ENCODE measurements at regions not wholly inside any gene's neighbourhood (a gene's known extent, or its start where the extent isn't known, plus 50 kb on each side); places are given as distances from the start of the nearest gene placed in this dataset.

- DNase-seq: no peak
- Histone ChIP-seq H3K27ac (ENCODE audit: low read length) (no peak overlapping the region), H3K27me3 (ENCODE audit: control insufficient read depth, insufficient read depth, low read length) (no peaks in the 10 kb centered on the region), H3K36me3 (ENCODE audit: control insufficient read depth, insufficient read depth, low read length) (no peaks in the 10 kb centered on the region), H3K4me3 (ENCODE audit: low read length) (no peak overlapping the region), H3K9me3 (replicated peaks; ENCODE audit: control insufficient read depth, low read depth, low read length) (peaks cover 7% of the 10 kb centered on the region), H3K4me1 (ENCODE audit: control insufficient read depth, insufficient read depth, low read length) (peaks cover 13% of the 10 kb centered on the region)
Observed at GRCh38 chr7:36086571-36086970, 66.5 kb upstream of the EEPD1 start.

GRCh38 chr7:36088553-36088952 is 64.5 kb upstream of the EEPD1 start:
- Histone ChIP-seq H3K4me1 (ENCODE audit: control insufficient read depth, insufficient read depth, low read length) (peaks cover 20% of the 10 kb centered on the region), H3K9me3 (replicated peaks; ENCODE audit: control insufficient read depth, low read depth, low read length) (peaks cover 7% of the 10 kb centered on the region), H3K27ac (ENCODE audit: low read length) (no peak overlapping the region), H3K27me3 (ENCODE audit: control insufficient read depth, insufficient read depth, low read length) (no peaks in the 10 kb centered on the region), H3K4me3 (ENCODE audit: low read length) (no peak overlapping the region), H3K36me3 (ENCODE audit: control insufficient read depth, insufficient read depth, low read length) (no peaks in the 10 kb centered on the region)
- WGBS (ENCODE audit: insufficient coverage): 93% methylated on average over 2 of the region's 2 CpGs
- no peak for DNase-seq

- DNase-seq: no peak
- H3K27me3 ChIP-seq (ENCODE audit: control insufficient read depth, insufficient read depth, low read length): no peaks in the 10 kb centered on the region
- no peak overlapping the region for H3K27ac ChIP-seq (ENCODE audit: low read length)
- H3K36me3 ChIP-seq (ENCODE audit: control insufficient read depth, insufficient read depth, low read length): no peaks in the 10 kb centered on the region
- H3K9me3 ChIP-seq (replicated peaks; ENCODE audit: control insufficient read depth, low read depth, low read length): peaks cover 7% of the 10 kb centered on the region
- 0% methylated on average over 1 of the region's 3 CpGs for WGBS (ENCODE audit: insufficient coverage)
- H3K4me3 ChIP-seq (ENCODE audit: low read length): no peak overlapping the region
- H3K4me1 ChIP-seq (ENCODE audit: control insufficient read depth, insufficient read depth, low read length): peaks cover 20% of the 10 kb centered on the region
Observed at GRCh38 chr7:36088966-36089365, 64.1 kb upstream of the EEPD1 start.

GRCh38 chr7:36090976-36091873 is 61.8 kb upstream of the EEPD1 start:
- WGBS (ENCODE audit: insufficient coverage): 76% methylated on average over 4 of the region's 9 CpGs
- DNase-seq: no peak

GRCh38 chr7:36091874-36092176 is 61.2 kb upstream of the EEPD1 start:
- Histone ChIP-seq H3K9me3 (replicated peaks; ENCODE audit: control insufficient read depth, low read depth, low read length) (peaks cover 7% of the 10 kb centered on the region), H3K4me1 (ENCODE audit: control insufficient read depth, insufficient read depth, low read length) (peaks cover 15% of the 10 kb centered on the region), H3K36me3 (ENCODE audit: control insufficient read depth, insufficient read depth, low read length) (no peaks in the 10 kb centered on the region), H3K27me3 (ENCODE audit: control insufficient read depth, insufficient read depth, low read length) (peaks cover 2% of the 10 kb centered on the region), H3K27ac (ENCODE audit: low read length) (no peak overlapping the region), H3K4me3 (ENCODE audit: low read length) (no peak overlapping the region)
- no peak for DNase-seq
- 67% methylated on average over 1 of the region's 2 CpGs for WGBS (ENCODE audit: insufficient coverage)

More at GRCh38 chr7:36090976-36091873, 61.8 kb upstream of the EEPD1 start:
- Histone ChIP-seq H3K4me3 (ENCODE audit: low read length) (no peak overlapping the region), H3K27ac (ENCODE audit: low read length) (no peak overlapping the region), H3K27me3 (ENCODE audit: control insufficient read depth, insufficient read depth, low read length) (peaks cover 2% of the 10 kb centered on the region), H3K9me3 (replicated peaks; ENCODE audit: control insufficient read depth, low read depth, low read length) (peaks cover 7% of the 10 kb centered on the region), H3K36me3 (ENCODE audit: control insufficient read depth, insufficient read depth, low read length) (no peaks in the 10 kb centered on the region), H3K4me1 (ENCODE audit: control insufficient read depth, insufficient read depth, low read length) (peaks cover 15% of the 10 kb centered on the region)

- no peak for DNase-seq
- no peak overlapping the region for H3K27ac ChIP-seq (ENCODE audit: low read length)
- WGBS (ENCODE audit: insufficient coverage): 73% methylated on average over 7 of the region's 11 CpGs
- no peak overlapping the region for H3K4me3 ChIP-seq (ENCODE audit: low read length)
- no peaks in the 10 kb centered on the region for H3K36me3 ChIP-seq (ENCODE audit: control insufficient read depth, insufficient read depth, low read length)
- peaks cover 15% of the 10 kb centered on the region for H3K4me1 ChIP-seq (ENCODE audit: control insufficient read depth, insufficient read depth, low read length)
- peaks cover 7% of the 10 kb centered on the region for H3K9me3 ChIP-seq (replicated peaks; ENCODE audit: control insufficient read depth, low read depth, low read length)
- peaks cover 2% of the 10 kb centered on the region for H3K27me3 ChIP-seq (ENCODE audit: control insufficient read depth, insufficient read depth, low read length)
Observed at GRCh38 chr7:36092221-36092771, 60.8 kb upstream of the EEPD1 start.

- H3K4me1 ChIP-seq (ENCODE audit: control insufficient read depth, insufficient read depth, low read length): peaks cover 9% of the 10 kb centered on the region
- H3K27ac ChIP-seq (ENCODE audit: low read length): no peak overlapping the region
- no peak overlapping the region for H3K4me3 ChIP-seq (ENCODE audit: low read length)
- peaks cover 2% of the 10 kb centered on the region for H3K27me3 ChIP-seq (ENCODE audit: control insufficient read depth, insufficient read depth, low read length)
- DNase-seq: peak; percentile 28
- H3K36me3 ChIP-seq (ENCODE audit: control insufficient read depth, insufficient read depth, low read length): no peaks in the 10 kb centered on the region
- H3K9me3 ChIP-seq (replicated peaks; ENCODE audit: control insufficient read depth, low read depth, low read length): no peaks in the 10 kb centered on the region
- WGBS (ENCODE audit: insufficient coverage): 47% methylated on average over 6 of the region's 6 CpGs
Observed at GRCh38 chr7:36096460-36097095, 56.5 kb upstream of the EEPD1 start.

- H3K27me3 ChIP-seq (ENCODE audit: control insufficient read depth, insufficient read depth, low read length): peaks cover 2% of the 10 kb centered on the region
- H3K4me3 ChIP-seq (ENCODE audit: low read length): no peak overlapping the region
- H3K9me3 ChIP-seq (replicated peaks; ENCODE audit: control insufficient read depth, low read depth, low read length): no peaks in the 10 kb centered on the region
- H3K4me1 ChIP-seq (ENCODE audit: control insufficient read depth, insufficient read depth, low read length): peaks cover 2% of the 10 kb centered on the region
- DNase-seq: no peak
- no peaks in the 10 kb centered on the region for H3K36me3 ChIP-seq (ENCODE audit: control insufficient read depth, insufficient read depth, low read length)
- H3K27ac ChIP-seq (ENCODE audit: low read length): no peak overlapping the region
Observed at GRCh38 chr7:36098096-36098495, 55.0 kb upstream of the EEPD1 start.

- Histone ChIP-seq H3K9me3 (replicated peaks; ENCODE audit: control insufficient read depth, low read depth, low read length) (no peaks in the 10 kb centered on the region), H3K36me3 (ENCODE audit: control insufficient read depth, insufficient read depth, low read length) (no peaks in the 10 kb centered on the region), H3K4me1 (ENCODE audit: control insufficient read depth, insufficient read depth, low read length) (peaks cover 2% of the 10 kb centered on the region), H3K4me3 (ENCODE audit: low read length) (no peak overlapping the region), H3K27ac (ENCODE audit: low read length) (peak overlapping the region; percentile 13), H3K27me3 (ENCODE audit: control insufficient read depth, insufficient read depth, low read length) (peaks cover 2% of the 10 kb centered on the region)
- DNase-seq: peak; percentile 24
- WGBS (ENCODE audit: insufficient coverage): no CpG with 5 or more reads among the region's 2 CpGs
Observed at GRCh38 chr7:36100226-36100625, 52.8 kb upstream of the EEPD1 start.

GRCh38 chr7:36100634-36101033 is 52.4 kb upstream of the EEPD1 start:
- Histone ChIP-seq H3K4me3 (ENCODE audit: low read length) (no peak overlapping the region), H3K36me3 (ENCODE audit: control insufficient read depth, insufficient read depth, low read length) (no peaks in the 10 kb centered on the region), H3K27me3 (ENCODE audit: control insufficient read depth, insufficient read depth, low read length) (no peaks in the 10 kb centered on the region), H3K9me3 (replicated peaks; ENCODE audit: control insufficient read depth, low read depth, low read length) (no peaks in the 10 kb centered on the region), H3K27ac (ENCODE audit: low read length) (no peak overlapping the region), H3K4me1 (ENCODE audit: control insufficient read depth, insufficient read depth, low read length) (no peaks in the 10 kb centered on the region)
- peak; percentile 46 for DNase-seq
- no CpG with 5 or more reads among the region's 1 CpG for WGBS (ENCODE audit: insufficient coverage)
